ENCODE measurements at regions not wholly inside any gene's neighbourhood (a gene's known extent, or its start where the extent isn't known, plus 50 kb on each side); places are given as distances from the start of the nearest gene placed in this dataset.
"Not testable (repeated sequence)": the region's sequence is repeated elsewhere in the genome, so short reads cannot be mapped to it uniquely, and the experiment has no call there.

- TF ChIP-seq, protein P1, sequence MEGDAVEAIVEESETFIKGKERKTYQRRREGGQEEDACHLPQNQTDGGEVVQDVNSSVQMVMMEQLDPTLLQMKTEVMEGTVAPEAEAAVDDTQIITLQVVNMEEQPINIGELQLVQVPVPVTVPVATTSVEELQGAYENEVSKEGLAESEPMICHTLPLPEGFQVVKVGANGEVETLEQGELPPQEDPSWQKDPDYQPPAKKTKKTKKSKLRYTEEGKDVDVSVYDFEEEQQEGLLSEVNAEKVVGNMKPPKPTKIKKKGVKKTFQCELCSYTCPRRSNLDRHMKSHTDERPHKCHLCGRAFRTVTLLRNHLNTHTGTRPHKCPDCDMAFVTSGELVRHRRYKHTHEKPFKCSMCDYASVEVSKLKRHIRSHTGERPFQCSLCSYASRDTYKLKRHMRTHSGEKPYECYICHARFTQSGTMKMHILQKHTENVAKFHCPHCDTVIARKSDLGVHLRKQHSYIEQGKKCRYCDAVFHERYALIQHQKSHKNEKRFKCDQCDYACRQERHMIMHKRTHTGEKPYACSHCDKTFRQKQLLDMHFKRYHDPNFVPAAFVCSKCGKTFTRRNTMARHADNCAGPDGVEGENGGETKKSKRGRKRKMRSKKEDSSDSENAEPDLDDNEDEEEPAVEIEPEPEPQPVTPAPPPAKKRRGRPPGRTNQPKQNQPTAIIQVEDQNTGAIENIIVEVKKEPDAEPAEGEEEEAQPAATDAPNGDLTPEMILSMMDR (IDR thresholded peaks at IDR 0.05; ENCODE audit: extremely low read depth, missing control alignments) = no peak
- no peak for DNase-seq (ENCODE audit: low spot score)
These were observed 175.2 kb upstream of the FERMT1 start for GRCh38 chr20:6298049-6298448.

DNA sequence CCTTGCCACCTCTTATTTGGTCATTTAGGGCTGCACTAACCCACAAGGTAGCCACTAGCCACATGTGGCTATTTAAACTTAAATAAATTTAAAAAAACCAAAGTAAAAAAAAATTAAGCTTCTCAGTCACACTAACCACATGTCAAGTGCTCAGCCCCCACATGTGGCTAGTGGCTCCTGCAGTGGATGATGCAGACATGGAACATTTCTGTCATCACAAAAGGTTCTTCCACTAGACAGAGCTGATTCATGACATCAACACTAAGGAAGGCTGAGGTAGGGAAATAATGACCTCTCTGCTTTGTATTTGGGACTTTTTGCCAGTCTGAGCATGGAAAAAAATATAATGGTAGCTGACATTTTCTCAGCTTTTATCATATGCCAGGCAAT is 173.0 kb upstream of the FERMT1 start:
- TF ChIP-seq, protein P1 (IDR thresholded peaks at IDR 0.05; ENCODE audit: extremely low read depth, missing control alignments) = no peak
- no peak for DNase-seq (ENCODE audit: low spot score)

DNA sequence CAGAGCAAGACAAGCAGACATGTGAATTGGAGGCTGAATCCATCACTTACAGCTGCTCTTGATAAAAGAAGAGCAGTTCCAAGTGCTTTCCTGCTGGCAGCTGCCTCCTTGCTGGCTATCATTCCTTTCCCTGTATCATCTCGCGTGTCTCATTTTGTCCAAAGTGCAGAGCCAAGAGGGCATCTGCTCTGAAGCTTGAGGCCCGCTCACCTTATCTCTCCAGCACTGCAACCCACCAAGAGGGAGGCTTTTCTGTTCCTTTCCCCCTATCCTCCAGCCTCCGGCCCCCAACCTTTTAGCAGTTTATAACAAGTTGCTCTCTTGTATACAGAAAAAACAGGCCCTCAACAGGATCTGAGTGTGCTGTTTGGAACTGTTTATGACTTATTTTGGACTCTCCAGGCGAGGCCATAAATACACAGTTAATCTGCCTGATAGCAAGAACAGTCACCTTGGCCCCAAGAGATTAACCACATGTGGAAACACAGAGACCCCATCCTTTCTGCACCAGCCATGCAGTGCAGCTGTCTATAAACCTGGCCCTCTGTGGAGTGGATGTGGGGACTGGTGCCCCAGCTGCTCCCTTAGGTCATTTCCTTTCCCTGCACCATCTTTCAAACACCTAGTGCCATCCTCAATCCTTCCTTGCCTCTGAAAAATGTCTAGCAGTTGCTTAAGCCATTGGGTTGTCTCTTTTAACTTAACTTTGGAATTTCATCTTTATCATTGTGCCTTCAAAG is 172.5 kb upstream of the FERMT1 start:
- DNase-seq (ENCODE audit: low spot score) = no peak
- TF ChIP-seq, protein P1 (IDR thresholded peaks at IDR 0.05; ENCODE audit: extremely low read depth, missing control alignments) = no peak

GRCh38 chr20:6287471-6287870 is 164.6 kb upstream of the FERMT1 start:
- TF ChIP-seq, protein P1 (IDR thresholded peaks at IDR 0.05; ENCODE audit: extremely low read depth, missing control alignments) = no peak
- DNase-seq (ENCODE audit: low spot score) = no peak

GRCh38 chr20:6282642-6283041 is 159.8 kb upstream of the FERMT1 start:
- DNase-seq (ENCODE audit: low spot score) = no peak
- TF ChIP-seq, protein P1 (IDR thresholded peaks at IDR 0.05; ENCODE audit: extremely low read depth, missing control alignments) = no peak

- TF ChIP-seq, protein P1 (IDR thresholded peaks at IDR 0.05; ENCODE audit: extremely low read depth, missing control alignments) = no peak
- no peak for DNase-seq (ENCODE audit: low spot score)
These were observed 154.9 kb upstream of the FERMT1 start for GRCh38 chr20:6277661-6278240.

DNA sequence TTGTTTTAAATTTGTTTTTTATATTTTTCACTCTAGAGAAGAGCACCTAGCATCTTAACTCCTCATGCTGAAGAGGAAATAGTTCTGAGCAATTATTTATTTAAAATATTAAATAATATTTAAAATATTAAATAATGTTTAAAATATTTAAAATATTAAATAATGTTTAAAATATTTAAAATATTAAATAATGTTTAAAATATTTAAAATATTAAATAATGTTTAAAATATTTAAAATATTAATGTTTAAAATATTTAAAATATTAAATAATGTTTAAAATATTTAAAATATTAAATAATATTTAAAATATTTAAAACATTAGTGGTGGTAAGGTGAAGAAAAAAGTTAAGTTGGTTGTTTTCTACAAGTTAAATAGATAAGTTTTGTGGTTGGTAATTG is 147.6 kb upstream of the FERMT1 start:
- DNase-seq (ENCODE audit: low spot score) = not testable (repeated sequence)
